G401 (cell line): ENCODE measurements at regions not wholly inside any gene's neighbourhood (a gene's known extent, or its start where the extent isn't known, plus 50 kb on each side); places are given as distances from the start of the nearest gene placed in this dataset.
"Not testable (repeated sequence)": the region's sequence is repeated elsewhere in the genome, so short reads cannot be mapped to it uniquely, and the experiment has no call there.

Experiments
- DNase-seq: peaks from one replicate; pipeline ENCODE4 v3.0.0-alpha.2; 2015; ENCODE audit warnings: low spot score
- in situ Hi-C: cut with HindIII; loops from 2 replicates; pipeline ENCODE4 v1.10.0; 2016; ENCODE audit warnings: low sequenced_read_pairs, mixed read lengths

GRCh38 chr6:156587751-156588301 lies 189.4 kb upstream of the ARID1B start:
- in situ Hi-C loops, result no loop called here
- no peak for DNase-seq

- no peak for DNase-seq
- in situ Hi-C loops, result no loop called here
Measured at GRCh38 chr6:156587071-156587470, 190.1 kb upstream of the ARID1B start.

- no peak for DNase-seq
- in situ Hi-C loops, result no loop called here
Measured at GRCh38 chr6:156585859-156586258, 191.3 kb upstream of the ARID1B start.

GRCh38 chr6:156584121-156584520 lies 193.1 kb upstream of the ARID1B start:
- in situ Hi-C loops, DNase-seq: not testable (repeated sequence)

- in situ Hi-C loops, result no loop called here
Measured at GRCh38 chr6:156583083-156583482, 194.1 kb upstream of the ARID1B start.

GRCh38 chr6:156582509-156582992 lies 194.6 kb upstream of the ARID1B start:
- in situ Hi-C loops, result no loop called here
- no peak for DNase-seq

More at GRCh38 chr6:156583083-156583482, 194.1 kb upstream of the ARID1B start:
- no peak for DNase-seq

- DNase-seq, result no peak
- in situ Hi-C loops, result no loop called here
Measured at GRCh38 chr6:156579564-156579963, 197.6 kb upstream of the ARID1B start.

GRCh38 chr6:156577749-156578148 lies 199.4 kb upstream of the ARID1B start:
- DNase-seq, result no peak
- in situ Hi-C loops, result no loop called here

GRCh38 chr6:156575361-156575760 lies 201.8 kb upstream of the ARID1B start:
- in situ Hi-C loops, result no loop called here
- DNase-seq, result no peak

- in situ Hi-C loops, result no loop called here
- no peak for DNase-seq
Measured at GRCh38 chr6:156564807-156565149, 212.4 kb upstream of the ARID1B start.

GRCh38 chr6:156564127-156564806 lies 212.9 kb upstream of the ARID1B start:
- in situ Hi-C loops, result no loop called here
- peak; percentile 79 for DNase-seq

GRCh38 chr6:156563714-156564113 lies 213.5 kb upstream of the ARID1B start:
- in situ Hi-C loops, result no loop called here
- no peak for DNase-seq

GRCh38 chr6:156562636-156563035 lies 214.5 kb upstream of the ARID1B start:
- no peak for DNase-seq
- in situ Hi-C loops, result no loop called here

GRCh38 chr6:156562019-156562418 lies 215.2 kb upstream of the ARID1B start:
- no peak for DNase-seq
- in situ Hi-C loops, result no loop called here

GRCh38 chr6:156560476-156560875 lies 216.7 kb upstream of the ARID1B start:
- DNase-seq, result no peak
- in situ Hi-C loops, result no loop called here

GRCh38 chr6:156559162-156559690 lies 218.0 kb upstream of the ARID1B start:
- DNase-seq, result no peak
- in situ Hi-C loops, result no loop called here

- no peak for DNase-seq
- in situ Hi-C loops, result no loop called here
Measured at GRCh38 chr6:156557911-156558259, 219.3 kb upstream of the ARID1B start.

- in situ Hi-C loops, result no loop called here
- peak; percentile 68 for DNase-seq
Measured at GRCh38 chr6:156557251-156557910, 219.8 kb upstream of the ARID1B start.

- no peak for DNase-seq
- in situ Hi-C loops, result no loop called here
Measured at GRCh38 chr6:156556811-156557210, 220.4 kb upstream of the ARID1B start.

- in situ Hi-C loops, result no loop called here
- no peak for DNase-seq
Measured at GRCh38 chr6:156555116-156555515, 222.1 kb upstream of the ARID1B start.
